Endothelial cell of umbilical vein (primary cell): ENCODE measurements at regions not wholly inside any gene's neighbourhood (a gene's known extent, or its start where the extent isn't known, plus 50 kb on each side); places are given as distances from the start of the nearest gene placed in this dataset.

Source experiments
- BruUV-seq: library from RNA; stranded (reverse); fragments of 400-500 nt; replicated peaks from 2 replicates; lab custom pipeline; 2021; lab: Mats Ljungman, UMichigan
- CTCF ChIA-PET: fragments of 300-600, 350-600 bp; sonication (Branson Sonifier 250); formaldehyde crosslinking; loops from one replicate; lab custom pipeline; 2021; ENCODE audit warnings: antibody characterized with exemption, inconsistent platforms; lab: Charles Lee
- POLR2A ChIA-PET: fragments of 300-600, 350-600 bp; sonication (Branson Sonifier 250); formaldehyde crosslinking; loops from one replicate; lab custom pipeline; 2021; ENCODE audit warnings: antibody characterized with exemption, inconsistent platforms; lab: Charles Lee
- DNase-seq: peaks from one replicate; pipeline ENCODE4 v3.0.0-alpha.2; 2011; ENCODE audit warnings: low read depth, low spot score
- FAIRE-seq: peaks from 2 replicates; lab custom pipeline; 2011; peaks lifted over from hg19 to GRCh38; lab: Jason Lieb, UNC
- H2AFZ ChIP-seq: 2 replicates; pipeline ENCODE4 v1.6.0; 2012; ENCODE audit warnings: low read depth, low read length, control low read depth, inconsistent platforms
- H3K27ac ChIP-seq: 2 replicates; pipeline ENCODE4 v1.5.1; 2011; ENCODE audit warnings: low read depth, mild to moderate bottlenecking, control low read depth, low read length, moderate library complexity; ENCODE audit not compliant: insufficient read depth
- H3K27me3 ChIP-seq, 2 experiments: 2 replicates each; pipeline versions ENCODE4 v1.6.0 to v1.6.1; 2011; ENCODE audit warnings: low read length in 2 of 2, mixed read lengths in 1 of 2; ENCODE audit not compliant: control insufficient read depth in 2 of 2, insufficient read depth in 2 of 2
- H3K36me3 ChIP-seq, 2 experiments: 2 replicates in 1 of 2; 3 replicates in 1 of 2; pipeline ENCODE4 v1.5.1; 2011; ENCODE audit warnings: low read length in 2 of 2, mild to moderate bottlenecking in 1 of 2, moderate library complexity in 1 of 2; ENCODE audit not compliant: control insufficient read depth in 2 of 2, insufficient read depth in 2 of 2; ENCODE audit errors: extremely low read depth in 1 of 2
- H3K4me1 ChIP-seq: 3 replicates; pipeline ENCODE4 v1.5.1; 2011; ENCODE audit warnings: mild to moderate bottlenecking, low read length; ENCODE audit not compliant: control insufficient read depth, insufficient read depth; ENCODE audit errors: extremely low read depth
- H3K4me2 ChIP-seq: 2 replicates; pipeline ENCODE4 v1.6.1; 2011; ENCODE audit warnings: low read length, control low read depth, mixed read lengths; ENCODE audit not compliant: insufficient read depth
- H3K4me3 ChIP-seq, 3 experiments: fragments of 200-600 bp in 1 of 3; sonication (generic), shearing (Covaris generic) in 1 of 3; replicated peaks in 1 of 3; 2 replicates each; pipeline ENCODE4 v1.5.1; 2011 to 2016; ENCODE audit warnings: control low read depth in 3 of 3, low read length in 3 of 3, mild to moderate bottlenecking in 2 of 3, inconsistent platforms in 1 of 3, low read depth in 1 of 3, moderate library complexity in 1 of 3; ENCODE audit not compliant: insufficient read depth in 1 of 3
- H3K79me2 ChIP-seq: 2 replicates; pipeline ENCODE4 v1.6.0; 2012; ENCODE audit warnings: low read length, inconsistent platforms; ENCODE audit not compliant: control insufficient read depth, insufficient read depth
- H3K9ac ChIP-seq: replicated peaks from 2 replicates; pipeline ENCODE3; 2011; ENCODE audit warnings: low read length, control low read depth; ENCODE audit not compliant: insufficient read depth; ENCODE audit errors: extremely low read depth
- H3K9me1 ChIP-seq: replicated peaks from 3 replicates; pipeline ENCODE4 v1.6.0; 2011; ENCODE audit warnings: mild to moderate bottlenecking, low read length; ENCODE audit not compliant: control insufficient read depth, insufficient read depth; ENCODE audit errors: extremely low read depth
- H3K9me3 ChIP-seq: replicated peaks from 2 replicates; pipeline ENCODE4 v1.5.1; 2012; ENCODE audit warnings: low read length, inconsistent platforms; ENCODE audit not compliant: control insufficient read depth, insufficient read depth
- H4K20me1 ChIP-seq: replicated peaks from 2 replicates; pipeline ENCODE3; 2011; ENCODE audit warnings: mild to moderate bottlenecking, low read length; ENCODE audit not compliant: control insufficient read depth, insufficient read depth; ENCODE audit errors: extremely low read depth
- EZH2 ChIP-seq: IDR thresholded peaks from 2 replicates; pipeline ENCODE4 v1.6.1; 2012; ENCODE audit warnings: borderline replicate concordance, low read depth, mild to moderate bottlenecking, moderate library complexity, low read length, inconsistent platforms; ENCODE audit not compliant: severe bottlenecking
- FOS ChIP-seq: IDR thresholded peaks from 2 replicates; pipeline ENCODE4 v1.6.1; 2011; ENCODE audit warnings: mild to moderate bottlenecking, low read length, moderate library complexity, borderline replicate concordance; ENCODE audit not compliant: insufficient read depth
- GATA2 ChIP-seq: IDR thresholded peaks from 2 replicates; pipeline ENCODE4 v1.7.0; 2011; ENCODE audit warnings: low read depth, mild to moderate bottlenecking, moderate library complexity, mixed read lengths, low read length; ENCODE audit not compliant: insufficient read length, insufficient read depth
- JUN ChIP-seq: IDR thresholded peaks from 2 replicates; pipeline ENCODE4 v1.6.1; 2011; ENCODE audit warnings: borderline replicate concordance, low read depth; ENCODE audit not compliant: insufficient read length, insufficient read depth
- MYC ChIP-seq: IDR thresholded peaks from one replicate; pipeline ENCODE4 v1.6.1; 2011; ENCODE audit warnings: mild to moderate bottlenecking, low read depth, low read length
- POLR2A ChIP-seq: IDR thresholded peaks from 2 replicates; pipeline ENCODE4 v1.6.1; 2012; ENCODE audit warnings: low read depth, mild to moderate bottlenecking, control low read depth, low read length
- POLR2AphosphoS5 ChIP-seq: IDR thresholded peaks from 2 replicates; pipeline ENCODE4 v1.6.1; 2012; ENCODE audit warnings: low read depth, mild to moderate bottlenecking, control low read depth, low read length, moderate library complexity; ENCODE audit not compliant: insufficient read depth
- dilution Hi-C: fragments of 300-500 bp; cut with MboI; formaldehyde crosslinking; loops from one replicate; pipeline ENCODE4 v1.15.0; 2019; ENCODE audit warnings: low sequenced_read_pairs; ENCODE audit not compliant: extremely low pct_ligation_motif_present
- intact Hi-C: fragments of 100-400 bp; cut with micrococcal nuclease; formaldehyde crosslinking; loops from one replicate; pipeline ENCODE4 v1.10.0; 2022
- TF ChIP-seq, protein P1 (sequence below), 2 donors: IDR thresholded peaks; 1 replicate in 1 of 2; 2 replicates in 1 of 2; pipeline ENCODE4 v1.5.1; 2011; ENCODE audit warnings: low read length in 2 of 2, mild to moderate bottlenecking in 2 of 2, moderate library complexity in 2 of 2, control low read depth in 1 of 2, inconsistent platforms in 1 of 2, low read depth in 1 of 2; ENCODE audit not compliant: insufficient read depth in 1 of 2; ENCODE audit errors: extremely low read depth in 1 of 2
- TF ChIP-seq, protein P2 (sequence below): IDR thresholded peaks from 2 replicates; pipeline ENCODE4 v1.6.1; 2011; ENCODE audit not compliant: insufficient read depth, insufficient read length

GRCh38 chr4:174036111-174036510 lies 247.4 kb downstream of the FBXO8 start:
- intact Hi-C loops = no loop called here
- DNase-seq = no peak

More at GRCh38 chr4:174036111-174036510, 247.4 kb downstream of the FBXO8 start:
- Histone ChIP-seq H3K27ac (no peak overlapping the region), H3K4me3 (no peak overlapping the region), H2AFZ (no peak overlapping the region), H3K9me1 (no peaks in the 10 kb centered on the region), H3K4me1 (no peaks in the 10 kb centered on the region), H3K36me3 (no peaks in the 10 kb centered on the region), H3K27me3 (no peaks in the 10 kb centered on the region), H3K79me2 (no peaks in the 10 kb centered on the region), H4K20me1 (no peaks in the 10 kb centered on the region), H3K9ac (no peak overlapping the region), H3K4me2 (no peak overlapping the region), H3K9me3 (no peaks in the 10 kb centered on the region)
- no TSS peak for BruUV-seq
- no peak for FAIRE-seq
- dilution Hi-C loops = no loop called here
- CTCF ChIA-PET = no interaction called here
- TF ChIP-seq, protein P1, sequence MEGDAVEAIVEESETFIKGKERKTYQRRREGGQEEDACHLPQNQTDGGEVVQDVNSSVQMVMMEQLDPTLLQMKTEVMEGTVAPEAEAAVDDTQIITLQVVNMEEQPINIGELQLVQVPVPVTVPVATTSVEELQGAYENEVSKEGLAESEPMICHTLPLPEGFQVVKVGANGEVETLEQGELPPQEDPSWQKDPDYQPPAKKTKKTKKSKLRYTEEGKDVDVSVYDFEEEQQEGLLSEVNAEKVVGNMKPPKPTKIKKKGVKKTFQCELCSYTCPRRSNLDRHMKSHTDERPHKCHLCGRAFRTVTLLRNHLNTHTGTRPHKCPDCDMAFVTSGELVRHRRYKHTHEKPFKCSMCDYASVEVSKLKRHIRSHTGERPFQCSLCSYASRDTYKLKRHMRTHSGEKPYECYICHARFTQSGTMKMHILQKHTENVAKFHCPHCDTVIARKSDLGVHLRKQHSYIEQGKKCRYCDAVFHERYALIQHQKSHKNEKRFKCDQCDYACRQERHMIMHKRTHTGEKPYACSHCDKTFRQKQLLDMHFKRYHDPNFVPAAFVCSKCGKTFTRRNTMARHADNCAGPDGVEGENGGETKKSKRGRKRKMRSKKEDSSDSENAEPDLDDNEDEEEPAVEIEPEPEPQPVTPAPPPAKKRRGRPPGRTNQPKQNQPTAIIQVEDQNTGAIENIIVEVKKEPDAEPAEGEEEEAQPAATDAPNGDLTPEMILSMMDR (IDR thresholded peaks at IDR 0.05; ENCODE audit: extremely low read depth in 1 of 2, insufficient read depth in 1 of 2, low read depth in 1 of 2, low read length in 2 of 2) = no peak
- no peak for TF ChIP-seq GATA2
- TF ChIP-seq, protein P2, sequence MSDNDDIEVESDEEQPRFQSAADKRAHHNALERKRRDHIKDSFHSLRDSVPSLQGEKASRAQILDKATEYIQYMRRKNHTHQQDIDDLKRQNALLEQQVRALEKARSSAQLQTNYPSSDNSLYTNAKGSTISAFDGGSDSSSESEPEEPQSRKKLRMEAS = no peak
- no peak for TF ChIP-seq POLR2AphosphoS5
- no peak for TF ChIP-seq FOS
- TF ChIP-seq EZH2 = no peak
- TF ChIP-seq POLR2A = no peak
- no peak for TF ChIP-seq JUN
- TF ChIP-seq MYC = no peak
- POLR2A ChIA-PET = no interaction called here
